ENCODE measurements at regions not wholly inside any gene's neighbourhood (a gene's known extent, or its start where the extent isn't known, plus 50 kb on each side); places are given as distances from the start of the nearest gene placed in this dataset.

DNA sequence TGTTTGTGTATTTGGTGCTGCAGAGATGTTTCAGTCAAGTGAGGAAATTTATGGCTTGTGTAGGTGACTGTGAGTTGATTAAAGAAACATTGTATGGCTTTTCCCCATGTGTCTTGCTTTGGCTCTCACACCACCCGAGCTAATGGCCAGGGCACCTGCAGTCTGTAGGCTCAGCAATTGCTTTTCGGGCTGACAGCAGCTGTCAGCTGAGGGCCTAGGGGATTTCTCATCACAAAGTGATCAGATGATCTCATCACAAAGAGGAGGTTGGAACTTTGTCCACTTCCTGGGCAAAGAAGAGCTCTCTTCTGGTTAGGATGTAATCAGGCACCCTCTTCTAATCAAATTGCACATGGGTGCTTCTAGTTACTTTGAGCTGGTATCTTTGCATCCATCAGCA, 632.2 kb downstream of the SLC4A3 start:
- DNase-seq (ENCODE audit: low read depth), result no peak
- TF ChIP-seq, protein P1, sequence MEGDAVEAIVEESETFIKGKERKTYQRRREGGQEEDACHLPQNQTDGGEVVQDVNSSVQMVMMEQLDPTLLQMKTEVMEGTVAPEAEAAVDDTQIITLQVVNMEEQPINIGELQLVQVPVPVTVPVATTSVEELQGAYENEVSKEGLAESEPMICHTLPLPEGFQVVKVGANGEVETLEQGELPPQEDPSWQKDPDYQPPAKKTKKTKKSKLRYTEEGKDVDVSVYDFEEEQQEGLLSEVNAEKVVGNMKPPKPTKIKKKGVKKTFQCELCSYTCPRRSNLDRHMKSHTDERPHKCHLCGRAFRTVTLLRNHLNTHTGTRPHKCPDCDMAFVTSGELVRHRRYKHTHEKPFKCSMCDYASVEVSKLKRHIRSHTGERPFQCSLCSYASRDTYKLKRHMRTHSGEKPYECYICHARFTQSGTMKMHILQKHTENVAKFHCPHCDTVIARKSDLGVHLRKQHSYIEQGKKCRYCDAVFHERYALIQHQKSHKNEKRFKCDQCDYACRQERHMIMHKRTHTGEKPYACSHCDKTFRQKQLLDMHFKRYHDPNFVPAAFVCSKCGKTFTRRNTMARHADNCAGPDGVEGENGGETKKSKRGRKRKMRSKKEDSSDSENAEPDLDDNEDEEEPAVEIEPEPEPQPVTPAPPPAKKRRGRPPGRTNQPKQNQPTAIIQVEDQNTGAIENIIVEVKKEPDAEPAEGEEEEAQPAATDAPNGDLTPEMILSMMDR (IDR thresholded peaks at IDR 0.05; ENCODE audit: low read depth, low read length, missing control alignments), result no peak
- no peak overlapping the region for H3K4me3 ChIP-seq (ENCODE audit: low read depth, low read length)
- in situ Hi-C loops (cut with HindIII; ENCODE audit: low sequenced_read_pairs), result loop anchor here (5.0 kb wide), 1 partner anchor 32 kb away; no protein-coding TSS in a partner anchor

DNA sequence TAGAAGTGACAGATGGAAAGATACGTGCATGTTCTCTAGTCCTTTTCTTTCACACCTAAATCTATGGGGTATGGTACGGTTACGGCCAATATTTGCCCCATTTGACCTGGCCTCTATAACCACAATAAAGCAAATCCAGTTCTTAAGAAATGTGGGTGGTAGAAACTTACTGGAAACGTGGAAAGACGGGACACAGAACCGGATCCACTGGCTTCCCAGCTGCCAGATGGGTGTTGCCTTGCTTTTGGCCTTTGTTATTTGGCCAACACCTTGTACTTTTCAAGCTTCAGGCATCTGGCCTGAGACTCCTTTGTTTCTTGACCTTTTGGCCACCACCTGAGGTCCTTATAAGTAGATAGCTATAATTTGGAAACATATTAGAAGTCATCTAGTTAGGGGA, 635.9 kb downstream of the SLC4A3 start:
- in situ Hi-C loops (cut with HindIII; ENCODE audit: low sequenced_read_pairs), result loop anchor here (5.0 kb wide), 1 partner anchor 36 kb away; no protein-coding TSS in a partner anchor
- H3K4me3 ChIP-seq (ENCODE audit: low read depth, low read length), result no peak overlapping the region
- no peak for DNase-seq (ENCODE audit: low read depth)
- TF ChIP-seq, protein P1 (IDR thresholded peaks at IDR 0.05; ENCODE audit: low read depth, low read length, missing control alignments), result no peak

DNA sequence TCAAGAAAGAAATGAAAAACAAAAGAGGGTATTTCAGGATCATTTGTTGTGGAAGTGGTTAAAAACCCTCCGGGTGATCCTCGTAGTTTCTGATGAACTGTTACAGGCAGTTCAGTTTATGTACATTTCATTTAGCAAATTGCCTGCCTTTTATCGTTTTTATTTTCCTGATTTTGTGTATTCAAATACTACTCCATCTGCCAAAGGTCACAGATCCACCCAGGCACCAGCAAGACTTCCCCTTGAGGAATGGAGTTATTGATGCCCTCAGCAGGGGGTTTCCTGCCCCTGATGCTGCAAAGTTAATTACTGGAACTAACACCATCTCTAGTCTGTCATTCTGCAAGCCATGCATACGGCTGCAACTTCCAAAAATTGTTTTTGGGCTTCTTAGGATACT, 641.9 kb downstream of the SLC4A3 start:
- no peak for DNase-seq (ENCODE audit: low read depth)
- no peak overlapping the region for H3K4me3 ChIP-seq (ENCODE audit: low read depth, low read length)
- TF ChIP-seq, protein P1 (IDR thresholded peaks at IDR 0.05; ENCODE audit: low read depth, low read length, missing control alignments), result no peak
- in situ Hi-C loops (cut with HindIII; ENCODE audit: low sequenced_read_pairs), result no loop called here

DNA sequence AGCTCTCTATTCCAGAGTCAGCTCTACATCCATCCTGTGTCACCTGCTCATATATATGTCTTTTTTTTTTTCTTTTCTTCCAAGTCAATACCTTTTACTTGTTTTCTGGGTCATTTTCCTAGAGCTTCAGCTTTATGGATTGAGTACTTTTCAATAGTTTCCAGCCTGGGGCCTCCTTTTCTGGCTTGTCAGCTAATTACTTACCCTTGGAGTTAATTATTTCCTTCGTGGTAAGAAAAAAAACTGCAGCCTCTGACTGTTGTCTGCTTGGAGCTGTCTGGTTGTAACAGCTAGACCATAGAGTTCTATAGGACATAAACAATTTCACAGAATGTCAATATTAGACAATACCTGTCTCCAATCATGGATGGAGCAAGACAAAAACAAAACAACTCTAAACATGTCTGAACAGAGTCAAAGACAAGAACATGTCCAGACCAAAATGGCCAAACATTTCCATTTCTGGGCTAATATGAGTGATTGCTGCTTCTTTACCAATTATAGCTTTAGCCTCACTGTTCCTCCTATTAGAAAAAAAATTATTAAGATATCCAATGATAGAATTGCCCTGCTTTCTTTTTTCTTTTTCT, 643.1 kb downstream of the SLC4A3 start:
- no peak overlapping the region for H3K4me3 ChIP-seq (ENCODE audit: low read depth, low read length)
- TF ChIP-seq, protein P1 (IDR thresholded peaks at IDR 0.05; ENCODE audit: low read depth, low read length, missing control alignments), result no peak
- no peak for DNase-seq (ENCODE audit: low read depth)
- in situ Hi-C loops (cut with HindIII; ENCODE audit: low sequenced_read_pairs), result no loop called here

DNA sequence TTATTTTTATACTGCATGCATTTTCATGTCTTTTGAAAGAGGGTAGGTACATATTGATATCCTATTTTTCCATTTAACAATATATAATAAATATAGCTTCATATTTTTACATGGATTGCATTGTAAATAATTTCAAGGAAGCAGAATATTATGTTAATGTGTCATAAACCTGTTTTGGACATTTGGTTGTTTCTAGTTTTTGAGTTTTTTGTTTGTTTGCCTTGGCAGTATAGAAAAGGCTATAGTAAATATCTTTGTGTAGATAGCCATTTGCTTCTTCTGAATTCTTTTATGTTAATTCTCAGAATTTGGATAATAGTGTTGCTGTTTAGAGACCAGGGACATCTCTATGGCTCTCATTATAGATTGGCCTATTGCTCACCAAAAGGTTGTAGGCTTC, 645.2 kb downstream of the SLC4A3 start:
- TF ChIP-seq, protein P1 (IDR thresholded peaks at IDR 0.05; ENCODE audit: low read depth, low read length, missing control alignments), result no peak
- no peak overlapping the region for H3K4me3 ChIP-seq (ENCODE audit: low read depth, low read length)
- DNase-seq (ENCODE audit: low read depth), result no peak
- in situ Hi-C loops (cut with HindIII; ENCODE audit: low sequenced_read_pairs), result no loop called here

DNA sequence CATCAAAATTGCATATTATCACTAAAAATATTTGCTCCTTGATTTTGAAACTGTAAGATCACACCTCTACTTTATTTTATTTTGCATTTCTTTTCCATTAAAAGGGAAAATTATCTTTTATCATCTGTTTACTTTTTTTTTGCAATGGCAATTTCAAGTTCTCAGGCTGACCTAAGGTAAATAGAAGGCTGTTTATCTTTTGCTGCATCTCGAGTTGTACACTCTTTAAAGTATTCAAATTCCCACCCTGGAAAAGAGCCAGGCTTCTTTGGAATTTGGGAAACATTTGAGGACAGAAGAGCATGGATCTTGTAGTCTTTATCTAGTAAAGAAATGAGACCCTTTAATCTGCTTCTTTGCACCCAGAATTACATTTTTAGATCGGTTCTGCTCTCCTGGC, 645.7 kb downstream of the SLC4A3 start:
- in situ Hi-C loops (cut with HindIII; ENCODE audit: low sequenced_read_pairs), result no loop called here
- TF ChIP-seq, protein P1 (IDR thresholded peaks at IDR 0.05; ENCODE audit: low read depth, low read length, missing control alignments), result no peak
- no peak for DNase-seq (ENCODE audit: low read depth)
- H3K4me3 ChIP-seq (ENCODE audit: low read depth, low read length), result no peak overlapping the region

Data from astrocyte of the cerebellum (primary cell).